Nephron progenitor cell (in vitro differentiated cells): ENCODE measurements at regions not wholly inside any gene's neighbourhood (a gene's known extent, or its start where the extent isn't known, plus 50 kb on each side); places are given as distances from the start of the nearest gene placed in this dataset.

Experiments
- DNase-seq: peaks from one replicate; pipeline ENCODE4 v3.0.0; 2021
- H3K27ac Mint-ChIP-seq: 2 replicates; pipeline ENCODE4 v1.8.0; 2021; ENCODE audit warnings: mild to moderate bottlenecking, moderate library complexity, mixed read lengths
- H3K27me3 Mint-ChIP-seq: 2 replicates; pipeline ENCODE4 v1.8.0; 2021; ENCODE audit warnings: mild to moderate bottlenecking, low read depth, mixed read lengths; ENCODE audit not compliant: poor library complexity
- H3K36me3 Mint-ChIP-seq: 2 replicates; pipeline ENCODE4 v1.8.0; 2021; ENCODE audit warnings: low read depth, mixed read lengths
- H3K4me1 Mint-ChIP-seq: 2 replicates; pipeline ENCODE4 v1.8.0; 2021; ENCODE audit warnings: mixed read lengths
- H3K4me3 Mint-ChIP-seq: 2 replicates; pipeline ENCODE4 v1.8.0; 2021; ENCODE audit warnings: mild to moderate bottlenecking, moderate library complexity, mixed read lengths
- H3K9me3 Mint-ChIP-seq: 2 replicates; pipeline ENCODE4 v1.8.0; 2021; ENCODE audit warnings: mild to moderate bottlenecking, moderate library complexity, mixed read lengths
- TF ChIP-seq, protein P1 (sequence below): fragments of 200-600 bp; sonication (generic); IDR thresholded peaks from 2 replicates; pipeline ENCODE4 v1.5.0; 2021; ENCODE audit warnings: antibody characterized with exemption

DNA sequence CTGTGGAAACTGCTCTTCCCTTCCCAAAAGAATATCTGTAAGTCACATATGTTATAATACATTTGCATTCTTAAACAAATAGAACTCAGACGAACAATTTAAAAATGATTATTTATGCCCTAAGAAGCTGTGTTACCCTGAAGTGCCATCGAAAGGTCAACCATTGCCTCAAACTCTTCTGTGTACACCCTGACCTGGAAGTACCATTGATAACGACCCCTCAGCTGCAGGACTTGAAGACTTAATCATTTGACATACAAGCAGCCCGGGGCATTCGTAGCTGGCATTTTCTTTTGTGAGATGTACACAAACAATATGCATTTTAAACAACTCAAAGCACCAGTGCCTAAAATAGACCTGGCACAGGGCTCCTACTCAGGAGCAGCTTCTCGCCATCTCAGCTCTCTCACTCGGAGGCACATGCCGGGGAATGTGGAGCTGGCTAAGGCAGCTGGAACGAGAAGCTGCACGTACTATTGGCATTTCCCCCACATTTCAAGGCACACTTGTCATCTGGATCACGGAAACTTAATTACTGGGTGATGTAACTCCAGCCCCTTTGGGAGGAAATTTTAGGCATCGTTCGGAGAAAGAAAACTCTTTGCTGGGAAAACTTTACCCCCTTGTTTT lies 170.0 kb upstream of the GALNT5 start:
- TF ChIP-seq, protein P1, sequence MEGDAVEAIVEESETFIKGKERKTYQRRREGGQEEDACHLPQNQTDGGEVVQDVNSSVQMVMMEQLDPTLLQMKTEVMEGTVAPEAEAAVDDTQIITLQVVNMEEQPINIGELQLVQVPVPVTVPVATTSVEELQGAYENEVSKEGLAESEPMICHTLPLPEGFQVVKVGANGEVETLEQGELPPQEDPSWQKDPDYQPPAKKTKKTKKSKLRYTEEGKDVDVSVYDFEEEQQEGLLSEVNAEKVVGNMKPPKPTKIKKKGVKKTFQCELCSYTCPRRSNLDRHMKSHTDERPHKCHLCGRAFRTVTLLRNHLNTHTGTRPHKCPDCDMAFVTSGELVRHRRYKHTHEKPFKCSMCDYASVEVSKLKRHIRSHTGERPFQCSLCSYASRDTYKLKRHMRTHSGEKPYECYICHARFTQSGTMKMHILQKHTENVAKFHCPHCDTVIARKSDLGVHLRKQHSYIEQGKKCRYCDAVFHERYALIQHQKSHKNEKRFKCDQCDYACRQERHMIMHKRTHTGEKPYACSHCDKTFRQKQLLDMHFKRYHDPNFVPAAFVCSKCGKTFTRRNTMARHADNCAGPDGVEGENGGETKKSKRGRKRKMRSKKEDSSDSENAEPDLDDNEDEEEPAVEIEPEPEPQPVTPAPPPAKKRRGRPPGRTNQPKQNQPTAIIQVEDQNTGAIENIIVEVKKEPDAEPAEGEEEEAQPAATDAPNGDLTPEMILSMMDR: no peak
- Mint-ChIP-seq H3K9me3 (no peaks in the 10 kb centered on the region), H3K27ac (no peak overlapping the region), H3K27me3 (no peaks in the 10 kb centered on the region), H3K36me3 (no peaks in the 10 kb centered on the region), H3K4me1 (peaks cover 13% of the 10 kb centered on the region), H3K4me3 (no peak overlapping the region)
- DNase-seq: no peak

DNA sequence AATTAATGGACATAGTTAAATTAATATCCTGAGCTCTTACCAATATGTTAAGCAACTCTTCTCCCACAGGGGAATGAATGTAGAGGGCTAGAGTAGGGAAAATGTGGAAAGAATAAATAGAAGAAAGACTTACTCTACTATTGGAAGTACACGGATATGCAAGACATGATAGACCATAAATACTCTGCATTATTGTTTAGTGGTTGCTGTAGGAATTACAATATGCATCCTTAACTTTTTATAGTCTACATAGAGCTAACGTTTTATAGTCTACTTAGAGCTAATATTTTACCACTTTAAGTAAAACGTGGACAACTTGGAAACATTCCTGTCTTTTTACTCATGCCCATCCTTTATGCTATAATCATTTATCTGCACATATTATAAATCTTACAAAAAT lies 163.8 kb upstream of the GALNT5 start:
- no peak for DNase-seq
- Mint-ChIP-seq H3K27me3 (no peaks in the 10 kb centered on the region), H3K4me3 (no peak overlapping the region), H3K36me3 (no peaks in the 10 kb centered on the region), H3K9me3 (peaks cover 4% of the 10 kb centered on the region), H3K27ac (no peak overlapping the region), H3K4me1 (no peaks in the 10 kb centered on the region)
- TF ChIP-seq, protein P1: no peak

DNA sequence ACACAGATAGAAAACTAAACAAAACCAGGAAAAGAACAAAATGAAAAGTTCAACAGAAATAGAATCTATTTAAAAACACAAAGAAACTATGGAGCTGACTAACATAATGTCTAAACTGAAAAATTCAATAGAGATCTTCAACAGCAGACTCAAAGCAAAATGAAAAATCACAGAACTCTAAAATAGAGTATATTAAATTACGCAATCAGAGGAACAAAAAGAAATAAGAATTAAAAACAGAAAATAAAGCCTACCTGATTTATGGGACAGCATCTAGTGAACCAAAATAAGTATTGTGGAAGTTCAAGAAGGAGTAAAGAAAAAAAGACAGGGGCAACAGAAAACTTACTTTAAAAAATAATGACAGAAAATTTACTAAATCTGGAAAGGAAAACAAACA lies 152.1 kb upstream of the GALNT5 start:
- Mint-ChIP-seq H3K27me3 (no peaks in the 10 kb centered on the region), H3K4me1 (no peaks in the 10 kb centered on the region), H3K9me3 (peaks cover 15% of the 10 kb centered on the region), H3K4me3 (no peak overlapping the region), H3K27ac (no peak overlapping the region), H3K36me3 (no peaks in the 10 kb centered on the region)
- TF ChIP-seq, protein P1: no peak
- DNase-seq: no peak

DNA sequence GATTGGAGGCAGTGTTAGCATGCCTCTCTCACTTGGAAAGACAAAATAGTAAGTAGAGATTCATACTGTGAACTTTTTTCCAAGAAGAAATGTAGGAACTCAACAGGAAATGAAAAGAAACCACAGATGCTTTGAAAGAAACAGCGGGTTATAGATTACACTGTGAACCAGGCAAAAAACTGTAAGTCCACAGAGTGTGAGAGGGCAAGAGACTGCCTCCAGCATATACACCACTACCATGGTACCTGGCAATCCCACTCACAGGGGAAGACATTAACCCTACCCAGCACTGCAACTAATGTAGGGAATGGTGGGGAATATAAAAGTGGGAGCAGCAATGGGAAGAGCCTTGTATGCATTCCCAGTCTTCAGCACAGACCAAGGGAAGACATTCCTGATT lies 150.6 kb upstream of the GALNT5 start:
- H3K4me3 Mint-ChIP-seq: no peak overlapping the region
- peaks cover 26% of the 10 kb centered on the region for H3K9me3 Mint-ChIP-seq
- H3K27ac Mint-ChIP-seq: no peak overlapping the region
- H3K4me1 Mint-ChIP-seq: no peaks in the 10 kb centered on the region
- TF ChIP-seq, protein P1: no peak
- H3K27me3 Mint-ChIP-seq: no peaks in the 10 kb centered on the region
- no peak for DNase-seq
- H3K36me3 Mint-ChIP-seq: no peaks in the 10 kb centered on the region

DNA sequence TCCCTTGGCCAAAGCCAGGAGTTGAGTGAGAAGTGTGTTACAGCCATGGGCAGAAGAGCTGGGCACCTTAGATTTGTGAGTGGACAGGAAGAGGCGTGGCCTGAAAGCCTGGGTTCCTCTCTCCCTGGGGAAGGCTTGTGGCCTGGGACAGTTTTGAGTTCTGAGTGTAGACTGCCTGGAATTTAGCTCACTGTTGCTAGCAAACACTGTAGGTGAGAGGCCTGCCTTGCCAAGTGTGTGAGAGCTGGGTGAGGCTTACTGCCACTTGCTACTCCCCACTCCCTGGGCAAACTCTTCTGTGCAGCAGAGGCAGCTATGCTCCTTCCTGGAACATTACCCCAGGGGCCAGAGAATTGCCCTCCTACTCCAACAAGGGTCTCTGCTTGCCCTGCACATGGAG lies 150.0 kb upstream of the GALNT5 start:
- H3K36me3 Mint-ChIP-seq: no peaks in the 10 kb centered on the region
- no peaks in the 10 kb centered on the region for H3K4me1 Mint-ChIP-seq
- TF ChIP-seq, protein P1: no peak
- no peak overlapping the region for H3K4me3 Mint-ChIP-seq
- no peak overlapping the region for H3K27ac Mint-ChIP-seq
- no peaks in the 10 kb centered on the region for H3K27me3 Mint-ChIP-seq
- DNase-seq: no peak
- H3K9me3 Mint-ChIP-seq: peaks cover 31% of the 10 kb centered on the region

DNA sequence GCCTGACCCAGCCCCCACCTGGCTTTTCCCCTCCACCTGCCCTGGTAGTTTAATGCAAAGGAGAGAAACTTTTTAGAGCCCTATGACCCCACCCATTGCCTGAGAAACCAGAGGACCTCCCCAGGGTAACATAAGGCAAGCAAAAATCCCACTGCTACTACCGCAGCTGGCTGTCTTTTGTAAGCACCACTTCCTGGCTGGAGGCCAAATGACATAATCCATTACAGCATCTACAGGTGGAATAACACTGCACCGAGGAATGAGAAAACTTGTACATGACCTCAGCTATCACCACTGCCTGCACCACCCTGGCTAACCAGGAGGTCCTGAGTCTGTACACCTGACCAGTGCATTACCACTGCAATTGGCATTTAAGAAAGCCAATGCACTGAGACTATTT lies 149.6 kb upstream of the GALNT5 start:
- Mint-ChIP-seq H3K36me3 (no peaks in the 10 kb centered on the region), H3K27ac (no peak overlapping the region), H3K27me3 (no peaks in the 10 kb centered on the region), H3K9me3 (peaks cover 35% of the 10 kb centered on the region), H3K4me1 (no peaks in the 10 kb centered on the region), H3K4me3 (no peak overlapping the region)
- TF ChIP-seq, protein P1: no peak
- no peak for DNase-seq
